DND-41 (cell line): ENCODE measurements at regions not wholly inside any gene's neighbourhood (a gene's known extent, or its start where the extent isn't known, plus 50 kb on each side); places are given as distances from the start of the nearest gene placed in this dataset.

Experiments used
- ATAC-seq: fragments of 200-7000 bp; cut with Tn5 transposase; 3 replicates; pipeline ENCODE4 v1.9.1; 2021; ENCODE audit warnings: low read depth; ENCODE audit not compliant: insufficient read depth
- DNase-seq: peaks from one replicate; pipeline ENCODE4 v3.0.0-alpha.2; 2020
- H2AFZ ChIP-seq: 2 replicates; pipeline ENCODE4 v1.6.0; 2012; ENCODE audit warnings: low read depth, low read length
- H3K27ac ChIP-seq: 2 replicates; pipeline ENCODE4 v1.5.1; 2012; ENCODE audit warnings: low read length, inconsistent platforms
- H3K27me3 ChIP-seq: fragments of 200-600 bp; sonication (generic); 2 replicates; pipeline ENCODE4 v1.6.0; 2012; ENCODE audit warnings: low read length, mild to moderate bottlenecking, inconsistent platforms; ENCODE audit not compliant: insufficient read depth, poor library complexity
- H3K36me3 ChIP-seq: 2 replicates; pipeline ENCODE4 v1.5.1; 2012; ENCODE audit warnings: low read length, inconsistent platforms; ENCODE audit not compliant: insufficient read depth
- H3K4me1 ChIP-seq: 2 replicates; pipeline ENCODE4 v1.5.1; 2012; ENCODE audit warnings: mild to moderate bottlenecking, low read length; ENCODE audit not compliant: insufficient read depth
- H3K4me2 ChIP-seq: 2 replicates; pipeline ENCODE4 v1.6.0; 2012; ENCODE audit warnings: mild to moderate bottlenecking, moderate library complexity, low read length, inconsistent platforms; ENCODE audit not compliant: insufficient read depth
- H3K4me3 ChIP-seq, 2 experiments: fragments of 200-600 bp in 1 of 2; shearing (Covaris generic) in 1 of 2; 2 replicates each; pipeline ENCODE4 v1.5.1; 2012 to 2016; ENCODE audit warnings: inconsistent platforms in 2 of 2, low read length in 2 of 2, mild to moderate bottlenecking in 2 of 2, low read depth in 1 of 2, moderate library complexity in 1 of 2
- H3K79me2 ChIP-seq: 2 replicates; pipeline ENCODE4 v1.6.0; 2012; ENCODE audit warnings: low read length, inconsistent platforms; ENCODE audit not compliant: insufficient read depth
- H3K9ac ChIP-seq: 2 replicates; pipeline ENCODE4 v1.6.0; 2012; ENCODE audit warnings: low read depth, mild to moderate bottlenecking, inconsistent platforms, low read length, moderate library complexity
- H3K9me3 ChIP-seq: 2 replicates; pipeline ENCODE4 v1.5.1; 2012; ENCODE audit warnings: low read length, moderate library complexity, mild to moderate bottlenecking, inconsistent platforms; ENCODE audit not compliant: insufficient read depth, severe bottlenecking
- H4K20me1 ChIP-seq: 2 replicates; pipeline ENCODE4 v1.6.0; 2012; ENCODE audit warnings: low read length; ENCODE audit not compliant: insufficient read depth
- EZH2 ChIP-seq: IDR thresholded peaks from 3 replicates; pipeline ENCODE4 v1.6.1; 2012; ENCODE audit warnings: borderline replicate concordance, low read depth, mild to moderate bottlenecking, moderate library complexity, low read length, inconsistent platforms; ENCODE audit not compliant: severe bottlenecking
- TF ChIP-seq, protein P1 (sequence below): IDR thresholded peaks from 2 replicates; pipeline ENCODE4 v1.5.1; 2012; ENCODE audit warnings: borderline replicate concordance, low read length, moderate library complexity, mild to moderate bottlenecking; ENCODE audit not compliant: poor library complexity, severe bottlenecking; ENCODE audit errors: extremely low read depth

DNA sequence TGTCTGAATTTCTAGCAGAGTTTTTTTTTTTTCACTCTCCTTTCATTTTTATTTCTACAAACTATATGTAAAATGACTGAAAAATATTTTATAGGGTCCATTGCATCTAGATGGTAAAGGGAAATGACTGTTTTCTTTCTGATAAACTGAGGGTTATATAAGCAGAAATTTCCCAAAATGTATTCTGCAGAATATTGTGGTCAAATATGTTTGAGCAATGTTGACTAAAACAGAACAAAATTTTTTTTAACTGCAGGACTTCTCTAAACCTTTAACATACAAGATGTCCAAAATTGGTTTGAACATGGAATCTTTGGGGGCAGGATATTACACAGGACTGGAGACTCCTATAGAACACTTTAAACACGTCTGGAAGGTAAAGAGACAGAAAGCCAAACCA lies 190.5 kb downstream of the TOMM20 start:
- Histone ChIP-seq H3K4me3 (no peak overlapping the region), H3K9ac (no peak overlapping the region), H3K4me2 (no peak overlapping the region), H3K36me3 (no peaks in the 10 kb centered on the region), H3K9me3 (no peaks in the 10 kb centered on the region), H3K27ac (no peak overlapping the region), H3K27me3 (no peaks in the 10 kb centered on the region), H4K20me1 (no peaks in the 10 kb centered on the region), H3K4me1 (no peaks in the 10 kb centered on the region), H2AFZ (no peak overlapping the region), H3K79me2 (no peaks in the 10 kb centered on the region)
- TF ChIP-seq EZH2: no peak
- TF ChIP-seq, protein P1, sequence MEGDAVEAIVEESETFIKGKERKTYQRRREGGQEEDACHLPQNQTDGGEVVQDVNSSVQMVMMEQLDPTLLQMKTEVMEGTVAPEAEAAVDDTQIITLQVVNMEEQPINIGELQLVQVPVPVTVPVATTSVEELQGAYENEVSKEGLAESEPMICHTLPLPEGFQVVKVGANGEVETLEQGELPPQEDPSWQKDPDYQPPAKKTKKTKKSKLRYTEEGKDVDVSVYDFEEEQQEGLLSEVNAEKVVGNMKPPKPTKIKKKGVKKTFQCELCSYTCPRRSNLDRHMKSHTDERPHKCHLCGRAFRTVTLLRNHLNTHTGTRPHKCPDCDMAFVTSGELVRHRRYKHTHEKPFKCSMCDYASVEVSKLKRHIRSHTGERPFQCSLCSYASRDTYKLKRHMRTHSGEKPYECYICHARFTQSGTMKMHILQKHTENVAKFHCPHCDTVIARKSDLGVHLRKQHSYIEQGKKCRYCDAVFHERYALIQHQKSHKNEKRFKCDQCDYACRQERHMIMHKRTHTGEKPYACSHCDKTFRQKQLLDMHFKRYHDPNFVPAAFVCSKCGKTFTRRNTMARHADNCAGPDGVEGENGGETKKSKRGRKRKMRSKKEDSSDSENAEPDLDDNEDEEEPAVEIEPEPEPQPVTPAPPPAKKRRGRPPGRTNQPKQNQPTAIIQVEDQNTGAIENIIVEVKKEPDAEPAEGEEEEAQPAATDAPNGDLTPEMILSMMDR: no peak
- ATAC-seq (no peak), DNase-seq (no peak)

DNA sequence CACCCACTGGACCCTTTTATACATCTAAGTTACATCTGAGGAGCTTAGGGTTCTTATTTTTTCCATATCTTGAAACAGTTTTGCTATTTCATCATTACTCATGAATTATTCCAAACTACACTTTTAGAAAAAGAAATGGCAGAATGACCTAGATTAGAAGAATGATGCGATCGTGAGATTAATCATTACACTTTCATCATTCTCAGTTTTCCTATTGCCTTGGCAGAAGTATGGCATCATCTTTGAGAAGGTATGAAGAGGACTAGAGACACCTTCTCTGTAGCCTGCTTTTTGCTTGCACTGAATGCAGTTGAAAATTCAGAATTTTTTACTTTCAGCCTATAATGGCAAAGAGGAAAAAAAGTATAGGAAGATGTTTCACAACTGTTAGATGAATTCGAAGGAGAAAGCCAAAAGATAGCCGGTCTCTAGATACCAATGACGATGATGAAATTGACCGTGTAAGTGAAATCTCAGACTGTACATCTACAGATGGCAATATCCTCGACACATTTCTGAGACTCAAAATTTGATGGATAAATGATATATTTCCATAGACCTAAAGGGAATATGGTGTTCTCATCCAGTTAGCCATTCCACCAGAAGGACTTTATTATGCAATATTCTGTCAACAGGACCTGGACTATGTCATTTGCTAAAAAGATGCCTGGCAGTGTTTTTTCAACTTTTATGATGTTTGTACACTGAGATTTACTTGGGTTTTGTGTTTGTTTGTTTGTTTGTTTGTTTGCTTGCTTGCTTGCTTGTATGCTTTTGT lies 191.8 kb downstream of the TOMM20 start:
- no peak overlapping the region for H3K4me2 ChIP-seq
- H3K36me3 ChIP-seq: no peaks in the 10 kb centered on the region
- DNase-seq (no peak), ATAC-seq (no peak)
- no peaks in the 10 kb centered on the region for H3K4me1 ChIP-seq
- H3K27me3 ChIP-seq: no peaks in the 10 kb centered on the region
- H3K79me2 ChIP-seq: no peaks in the 10 kb centered on the region
- H4K20me1 ChIP-seq: no peaks in the 10 kb centered on the region
- no peaks in the 10 kb centered on the region for H3K9me3 ChIP-seq
- no peak overlapping the region for H3K4me3 ChIP-seq
- no peak overlapping the region for H2AFZ ChIP-seq
- TF ChIP-seq, protein P1: no peak
- TF ChIP-seq EZH2: no peak
- no peak overlapping the region for H3K27ac ChIP-seq
- no peak overlapping the region for H3K9ac ChIP-seq

DNA sequence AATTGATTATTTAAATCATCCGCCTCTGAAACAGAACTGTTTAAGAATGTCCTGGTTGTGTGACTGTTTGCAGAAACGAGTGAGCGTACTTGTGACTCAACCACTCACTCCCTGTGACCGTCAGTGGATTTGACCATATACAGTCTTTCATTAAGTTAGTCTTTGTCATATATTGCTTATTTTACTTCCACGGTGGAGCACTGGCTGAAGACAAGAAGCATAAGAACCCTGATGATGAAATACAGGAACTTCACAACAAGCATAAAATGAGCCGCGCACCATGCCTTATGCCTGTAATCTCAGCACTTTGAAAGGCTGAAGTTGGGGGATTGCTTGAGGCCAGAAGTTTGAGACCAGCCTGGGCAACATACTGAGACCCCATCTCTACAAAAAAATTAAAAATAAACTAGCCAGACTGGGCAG lies 194.0 kb downstream of the TOMM20 start:
- no peaks in the 10 kb centered on the region for H3K27me3 ChIP-seq
- H3K79me2 ChIP-seq: no peaks in the 10 kb centered on the region
- no peak for TF ChIP-seq EZH2
- TF ChIP-seq, protein P1: no peak
- H2AFZ ChIP-seq: no peak overlapping the region
- ATAC-seq (no peak), DNase-seq (no peak)
- no peaks in the 10 kb centered on the region for H3K9me3 ChIP-seq
- H3K4me1 ChIP-seq: no peaks in the 10 kb centered on the region
- no peak overlapping the region for H3K27ac ChIP-seq
- H4K20me1 ChIP-seq: no peaks in the 10 kb centered on the region
- H3K4me3 ChIP-seq: no peak overlapping the region
- H3K9ac ChIP-seq: no peak overlapping the region
- no peak overlapping the region for H3K4me2 ChIP-seq
- H3K36me3 ChIP-seq: no peaks in the 10 kb centered on the region
